B cell (primary cell): ENCODE measurements at regions not wholly inside any gene's neighbourhood (a gene's known extent, or its start where the extent isn't known, plus 50 kb on each side); places are given as distances from the start of the nearest gene placed in this dataset.

ENCODE experiments used
- CTCF ChIP-seq: fragments of 200-600 bp; IDR thresholded peaks from one replicate; pipeline ENCODE4 v1.8.0; 2022; ENCODE audit warnings: antibody characterized with exemption, mild to moderate bottlenecking
- EZH2 ChIP-seq: IDR thresholded peaks from 2 replicates; pipeline ENCODE4 v1.6.1; 2012; ENCODE audit warnings: borderline replicate concordance, low read depth, mild to moderate bottlenecking, moderate library complexity, low read length; ENCODE audit not compliant: insufficient read depth, poor library complexity, severe bottlenecking

- TF ChIP-seq CTCF (no peak), EZH2 (no peak)
Observed at GRCh38 chr5:41621420-41621819, 111.0 kb upstream of the PLCXD3 start.
